ENCODE measurements at regions not wholly inside any gene's neighbourhood (a gene's known extent, or its start where the extent isn't known, plus 50 kb on each side); places are given as distances from the start of the nearest gene placed in this dataset.

DNA sequence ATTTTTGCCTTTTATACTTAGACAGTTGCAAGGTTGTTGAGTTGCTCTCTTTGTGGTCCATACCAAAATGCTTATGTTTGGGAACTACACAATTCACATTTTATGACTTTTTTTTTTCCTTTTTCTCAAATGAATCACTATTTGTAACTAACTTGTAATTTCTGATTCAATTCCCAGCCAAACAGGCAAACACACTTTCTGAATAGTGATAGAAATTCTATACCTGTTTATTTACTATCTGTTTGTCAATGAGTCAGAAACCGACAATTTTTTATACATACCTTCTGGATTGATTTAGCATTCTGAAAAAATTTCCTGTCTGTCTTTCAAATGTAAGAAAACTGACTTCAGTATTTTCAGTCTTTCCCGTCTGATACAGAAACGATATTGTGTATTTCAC, 69.1 kb downstream of the MBL2 start:
- Histone ChIP-seq H3K9ac (ENCODE audit: low read depth, low read length) (no peak overlapping the region), H3K27ac (ENCODE audit: insufficient read depth, low read length) (no peak overlapping the region), H2BK5ac (ENCODE audit: low read depth, low read length, poor library complexity, severe bottlenecking) (no peak overlapping the region), H3K56ac (ENCODE audit: extremely low read depth, insufficient read depth, low read length) (no peak overlapping the region), H2AK9ac (replicated peaks; ENCODE audit: low read depth, low read length, poor library complexity) (no peak overlapping the region), H4K20me1 (ENCODE audit: insufficient read depth, low read length) (no peaks in the 10 kb centered on the region), H3K4me2 (ENCODE audit: low read depth, low read length) (no peak overlapping the region), H4K5ac (ENCODE audit: low read depth, low read length) (no peak overlapping the region), H3K4me3 (ENCODE audit: insufficient read depth, low read depth, low read length) (no peak overlapping the region), H2AK5ac (ENCODE audit: low read depth, low read length) (no peak overlapping the region), H3K4ac (ENCODE audit: low read depth, low read length) (no peak overlapping the region), H3K79me1 (ENCODE audit: low read depth in 1 of 2, low read length in 2 of 2) (no peaks in the 10 kb centered on the region), H3K9me3 (ENCODE audit: control insufficient read depth, insufficient read depth, low read length) (no peaks in the 10 kb centered on the region), H3K18ac (ENCODE audit: low read depth, low read length) (no peak overlapping the region), H3K14ac (replicated peaks; ENCODE audit: low read depth, low read length) (no peak overlapping the region), H3K9me1 (ENCODE audit: insufficient read depth, low read length) (no peaks in the 10 kb centered on the region), H3K4me1 (ENCODE audit: control insufficient read depth, insufficient read depth, low read length) (no peaks in the 10 kb centered on the region; the same call in 1 of the 2 replicates), H2BK120ac (ENCODE audit: low read depth, low read length) (no peak overlapping the region), H3K36me3 (ENCODE audit: control insufficient read depth, insufficient read depth, low read length) (no peaks in the 10 kb centered on the region), H3K23ac (ENCODE audit: low read depth, low read length) (no peak overlapping the region), H2AFZ (replicated peaks; ENCODE audit: low read length, poor library complexity) (no peak overlapping the region), H2BK20ac (ENCODE audit: low read depth, low read length) (no peak overlapping the region), H2BK15ac (ENCODE audit: low read depth, low read length) (no peak overlapping the region), H4K91ac (ENCODE audit: insufficient read depth, low read depth, low read length) (no peak overlapping the region), H4K8ac (ENCODE audit: low read depth in 2 of 2, low read length in 2 of 2) (no peak overlapping the region), H3K27me3 (ENCODE audit: control insufficient read depth, insufficient read depth, low read length) (no peaks in the 10 kb centered on the region; the same call in 1 of the 2 replicates)
- ATAC-seq (ENCODE audit: low read depth), result no peak
- ChIA-PET POLR2A (ENCODE audit: unreplicated experiment) (no interaction called here), CTCF (no interaction called here)
- TF ChIP-seq RCOR1 (IDR thresholded peaks at IDR 0.05; ENCODE audit: insufficient replicate concordance, low read length) (no peak), MAFK (IDR thresholded peaks at IDR 0.05; ENCODE audit: low read depth, low read length) (no peak), RFX5 (IDR thresholded peaks at IDR 0.05; ENCODE audit: low read depth, low read length) (no peak), CEBPB (IDR thresholded peaks at IDR 0.05; ENCODE audit: low read depth, low read length) (no peak), BHLHE40 (IDR thresholded peaks at IDR 0.05; ENCODE audit: low read depth, low read length) (no peak), SMC3 (IDR thresholded peaks at IDR 0.05; ENCODE audit: low read depth, low read length) (no peak), RAD21 (IDR thresholded peaks at IDR 0.05; ENCODE audit: low read length) (no peak), POLR2A (IDR thresholded peaks at IDR 0.05; ENCODE audit: low read depth, low read length) (no peak), FOS (IDR thresholded peaks at IDR 0.05; ENCODE audit: low read depth, low read length) (no peak), MAZ (IDR thresholded peaks at IDR 0.05; ENCODE audit: borderline replicate concordance, low read depth, low read length) (no peak), CHD1 (IDR thresholded peaks at IDR 0.05; ENCODE audit: low read depth, low read length) (no peak)
- TF ChIP-seq, protein P1, sequence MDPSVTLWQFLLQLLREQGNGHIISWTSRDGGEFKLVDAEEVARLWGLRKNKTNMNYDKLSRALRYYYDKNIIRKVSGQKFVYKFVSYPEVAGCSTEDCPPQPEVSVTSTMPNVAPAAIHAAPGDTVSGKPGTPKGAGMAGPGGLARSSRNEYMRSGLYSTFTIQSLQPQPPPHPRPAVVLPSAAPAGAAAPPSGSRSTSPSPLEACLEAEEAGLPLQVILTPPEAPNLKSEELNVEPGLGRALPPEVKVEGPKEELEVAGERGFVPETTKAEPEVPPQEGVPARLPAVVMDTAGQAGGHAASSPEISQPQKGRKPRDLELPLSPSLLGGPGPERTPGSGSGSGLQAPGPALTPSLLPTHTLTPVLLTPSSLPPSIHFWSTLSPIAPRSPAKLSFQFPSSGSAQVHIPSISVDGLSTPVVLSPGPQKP (IDR thresholded peaks at IDR 0.05; ENCODE audit: borderline replicate concordance, low read depth, low read length), result no peak
- TF ChIP-seq, protein P2, sequence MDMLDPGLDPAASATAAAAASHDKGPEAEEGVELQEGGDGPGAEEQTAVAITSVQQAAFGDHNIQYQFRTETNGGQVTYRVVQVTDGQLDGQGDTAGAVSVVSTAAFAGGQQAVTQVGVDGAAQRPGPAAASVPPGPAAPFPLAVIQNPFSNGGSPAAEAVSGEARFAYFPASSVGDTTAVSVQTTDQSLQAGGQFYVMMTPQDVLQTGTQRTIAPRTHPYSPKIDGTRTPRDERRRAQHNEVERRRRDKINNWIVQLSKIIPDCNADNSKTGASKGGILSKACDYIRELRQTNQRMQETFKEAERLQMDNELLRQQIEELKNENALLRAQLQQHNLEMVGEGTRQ (IDR thresholded peaks at IDR 0.05; ENCODE audit: low read depth, low read length), result no peak
- DNase-seq, result no peak
- dilution Hi-C loops (cut with HindIII; ENCODE audit: low sequenced_read_pairs, unreplicated experiment) (no loop called here), intact Hi-C loops (cut with micrococcal nuclease) (no loop called here), in situ Hi-C loops (cut with MboI; ENCODE audit: low sequenced_read_pairs) (no loop called here)
- WGBS, 2 experiments (ENCODE audit: extremely low coverage in 2 of 2, insufficient read length in 1 of 2), result no CpG with 5 or more reads among the region's 3 CpGs
- no TSS peak for BruUV-seq (replicated peaks)

Measured in IMR-90 (cell line).